ENCODE measurements at regions not wholly inside any gene's neighbourhood (a gene's known extent, or its start where the extent isn't known, plus 50 kb on each side); places are given as distances from the start of the nearest gene placed in this dataset.

GRCh38 chr20:60913298-60913697 is 338.8 kb upstream of the CDH4 start:
- no peak overlapping the region for H3K4me2 ChIP-seq (ENCODE audit: insufficient read depth in 1 of 2, low read depth in 2 of 2, low read length in 2 of 2)
- DNase-seq (ENCODE audit: low read depth in 1 of 2, low spot score in 2 of 2) (no peak), FAIRE-seq (peak; percentile 57)
- H2BK20ac ChIP-seq (ENCODE audit: low read length): no peak overlapping the region
- peaks cover 0 to 6% (median 0%) of the 10 kb centered on the region in 4 experiments; a peak in 3 of 7 replicates for H3K27me3 ChIP-seq (replicated peaks in 1 of 4; ENCODE audit: control insufficient read depth in 3 of 4, extremely low read depth in 1 of 4, insufficient read depth in 3 of 4, low read length in 3 of 4)
- H3K4me3 ChIP-seq (ENCODE audit: extremely low read depth in 1 of 4, insufficient read depth in 2 of 4, low read depth in 3 of 4, low read length in 4 of 4): no peak overlapping the region
- no peak overlapping the region for H4K8ac ChIP-seq (ENCODE audit: extremely low read depth, insufficient read depth, low read length)
- no peak overlapping the region for H2AFZ ChIP-seq (ENCODE audit: low read length)
- no peak for TF ChIP-seq GTF2F1 (IDR thresholded peaks at IDR 0.05; ENCODE audit: borderline replicate concordance, low read depth, low read length)
- TF ChIP-seq, protein P1, sequence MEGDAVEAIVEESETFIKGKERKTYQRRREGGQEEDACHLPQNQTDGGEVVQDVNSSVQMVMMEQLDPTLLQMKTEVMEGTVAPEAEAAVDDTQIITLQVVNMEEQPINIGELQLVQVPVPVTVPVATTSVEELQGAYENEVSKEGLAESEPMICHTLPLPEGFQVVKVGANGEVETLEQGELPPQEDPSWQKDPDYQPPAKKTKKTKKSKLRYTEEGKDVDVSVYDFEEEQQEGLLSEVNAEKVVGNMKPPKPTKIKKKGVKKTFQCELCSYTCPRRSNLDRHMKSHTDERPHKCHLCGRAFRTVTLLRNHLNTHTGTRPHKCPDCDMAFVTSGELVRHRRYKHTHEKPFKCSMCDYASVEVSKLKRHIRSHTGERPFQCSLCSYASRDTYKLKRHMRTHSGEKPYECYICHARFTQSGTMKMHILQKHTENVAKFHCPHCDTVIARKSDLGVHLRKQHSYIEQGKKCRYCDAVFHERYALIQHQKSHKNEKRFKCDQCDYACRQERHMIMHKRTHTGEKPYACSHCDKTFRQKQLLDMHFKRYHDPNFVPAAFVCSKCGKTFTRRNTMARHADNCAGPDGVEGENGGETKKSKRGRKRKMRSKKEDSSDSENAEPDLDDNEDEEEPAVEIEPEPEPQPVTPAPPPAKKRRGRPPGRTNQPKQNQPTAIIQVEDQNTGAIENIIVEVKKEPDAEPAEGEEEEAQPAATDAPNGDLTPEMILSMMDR (IDR thresholded peaks at IDR 0.05; ENCODE audit: control extremely low read depth in 1 of 3, insufficient read depth in 1 of 3, low read depth in 1 of 3, low read length in 3 of 3): no peak
- no peak for TF ChIP-seq SIX5 (IDR thresholded peaks at IDR 0.05; ENCODE audit: low read depth, low read length)
- TF ChIP-seq EZH2 (IDR thresholded peaks at IDR 0.05; ENCODE audit: low read depth, low read length, severe bottlenecking): no peak
- no peak for TF ChIP-seq HDAC6 (IDR thresholded peaks at IDR 0.05; ENCODE audit: low read depth, low read length)
- TF ChIP-seq NANOG (IDR thresholded peaks at IDR 0.05; ENCODE audit: insufficient read depth, low read depth, low read length, poor library complexity, severe bottlenecking): no peak
- TF ChIP-seq POLR2AphosphoS5 (IDR thresholded peaks at IDR 0.05; ENCODE audit: low read depth, low read length): no peak
- no peak for TF ChIP-seq PHF8 (conservative IDR thresholded peaks at IDR 0.05; ENCODE audit: low read depth, low read length)
- no peak for TF ChIP-seq SP1 (IDR thresholded peaks at IDR 0.05; ENCODE audit: low read depth, low read length)
- TF ChIP-seq POU5F1 (IDR thresholded peaks at IDR 0.05; ENCODE audit: low read depth, low read length): no peak
- H3K18ac ChIP-seq (ENCODE audit: extremely low read depth, low read length): no peak overlapping the region
- no peak overlapping the region for H2BK15ac ChIP-seq (ENCODE audit: low read length)
- no peak overlapping the region for H3K27ac ChIP-seq (ENCODE audit: low read depth, low read length)
- no peak overlapping the region for H4K5ac ChIP-seq (ENCODE audit: insufficient read length, low read depth, low read length)
- no peak overlapping the region for H2BK120ac ChIP-seq (replicated peaks; ENCODE audit: low read depth, low read length)
- POLR2A ChIA-PET (ENCODE audit: partially characterized antibody): no interaction called here
- no peaks in the 10 kb centered on the region for H3K36me3 ChIP-seq (ENCODE audit: control insufficient read depth in 2 of 4, insufficient read depth in 4 of 4, low read length in 3 of 4)
- no peaks in the 10 kb centered on the region for H3K4me1 ChIP-seq (replicated peaks in 1 of 4; ENCODE audit: control insufficient read depth in 3 of 4, insufficient read depth in 4 of 4, low read length in 3 of 4)
- H4K20me1 ChIP-seq (replicated peaks in 1 of 2; ENCODE audit: control insufficient read depth in 1 of 2, insufficient read depth in 2 of 2, low read length in 2 of 2): no peaks in the 10 kb centered on the region
- CTCF ChIA-PET (ENCODE audit: partially characterized antibody): no interaction called here
- H2BK5ac ChIP-seq (ENCODE audit: low read depth, low read length): no peak overlapping the region
- H2AK5ac ChIP-seq (ENCODE audit: low read depth, low read length): no peak overlapping the region
- WGBS, 2 experiments (ENCODE audit: extremely low coverage in 1 of 2, insufficient coverage in 1 of 2, insufficient read length in 1 of 2, insufficient replicate concordance in 2 of 2, low coverage in 1 of 2, low lambda C conversion rate in 2 of 2, missing lambda C conversion rate in 1 of 2): 88% methylated on average over 4 of the region's 4 CpGs; no CpG with 5 or more reads in 1 of the 2 experiments
- H4K91ac ChIP-seq (replicated peaks; ENCODE audit: insufficient read length, low read length): no peak overlapping the region
- H3K9me3 ChIP-seq (ENCODE audit: insufficient read depth in 2 of 2, low read depth in 1 of 2, low read length in 1 of 2): peaks cover 0 to 3% of the 10 kb centered on the region in 2 experiments; a peak in 1 of 4 replicates
- no peak overlapping the region for H3K4ac ChIP-seq (replicated peaks; ENCODE audit: insufficient read length, low read depth, low read length)
- H3K79me1 ChIP-seq (ENCODE audit: low read depth, low read length): no peaks in the 10 kb centered on the region
- H2BK12ac ChIP-seq (ENCODE audit: low read depth, low read length): no peak overlapping the region
- no peaks in the 10 kb centered on the region for H3K23me2 ChIP-seq (ENCODE audit: low read depth, low read length)
- no peak overlapping the region for H3K56ac ChIP-seq (replicated peaks; ENCODE audit: insufficient read length, low read depth, low read length)
- no peak overlapping the region for H3K9ac ChIP-seq (replicated peaks in 1 of 4; ENCODE audit: extremely low read depth in 1 of 4, low read depth in 3 of 4, low read length in 3 of 4)
- no peak overlapping the region for H3K14ac ChIP-seq (ENCODE audit: insufficient read length)
- H3K23ac ChIP-seq (ENCODE audit: insufficient read length): no peak overlapping the region
- no peaks in the 10 kb centered on the region for H3K79me2 ChIP-seq (ENCODE audit: control insufficient read depth in 1 of 2, insufficient read depth in 2 of 2, low read length in 2 of 2)

Measured in H1 (cell line).